Kidney (tissue), 13 donors: ENCODE measurements at regions not wholly inside any gene's neighbourhood (a gene's known extent, or its start where the extent isn't known, plus 50 kb on each side); places are given as distances from the start of the nearest gene placed in this dataset.

Experiments used
- DNase-seq, 5 donors: peaks; one replicate each; pipeline ENCODE4 v3.0.0-alpha.2; 2013 to 2020
- FAIRE-seq: peaks from 2 replicates; lab custom pipeline; 2012; peaks lifted over from hg19 to GRCh38; lab: Jason Lieb, UNC
- H3K27ac ChIP-seq, 2 donors: one replicate each; pipeline ENCODE4 v1.7.0; 2013; ENCODE audit warnings: low read depth in 2 of 2, low read length in 2 of 2, inconsistent platforms in 1 of 2
- H3K27me3 ChIP-seq: one replicate; pipeline ENCODE4 v1.7.1; 2013; ENCODE audit warnings: low read length, inconsistent platforms; ENCODE audit not compliant: control insufficient read depth, insufficient read depth
- H3K36me3 ChIP-seq, 3 donors: one replicate each; pipeline versions ENCODE4 v1.7.0 to v1.7.1; 2013; ENCODE audit warnings: low read length in 3 of 3, control low read depth in 1 of 3, inconsistent platforms in 1 of 3; ENCODE audit not compliant: insufficient read depth in 3 of 3, control insufficient read depth in 2 of 3
- H3K4me1 ChIP-seq, 3 donors: one replicate each; pipeline versions ENCODE4 v1.7.0 to v1.7.1; 2013; ENCODE audit warnings: low read length in 3 of 3, inconsistent platforms in 1 of 3, low read depth in 1 of 3; ENCODE audit not compliant: control insufficient read depth in 2 of 3, insufficient read depth in 2 of 3
- H3K4me3 ChIP-seq, 3 donors: one replicate each; pipeline versions ENCODE4 v1.7.0 to v1.8.1; 2013; ENCODE audit warnings: low read length in 3 of 3, control low read depth in 1 of 3, inconsistent platforms in 1 of 3
- H3K9ac ChIP-seq, 3 donors: one replicate each; pipeline versions ENCODE4 v1.7.0 to v1.7.1; 2013; ENCODE audit warnings: low read length in 3 of 3, control low read depth in 1 of 3, inconsistent platforms in 1 of 3
- H3K9me3 ChIP-seq, 3 donors: one replicate each; pipeline versions ENCODE4 v1.7.0 to v1.7.1; 2013; ENCODE audit warnings: low read length in 3 of 3, control low read depth in 1 of 3, inconsistent platforms in 1 of 3; ENCODE audit not compliant: control insufficient read depth in 2 of 3, insufficient read depth in 1 of 3
- CTCF ChIP-seq: IDR thresholded peaks from 3 replicates; pipeline ENCODE4 v1.5.1; 2012; ENCODE audit warnings: mild to moderate bottlenecking, moderate library complexity, borderline replicate concordance; ENCODE audit not compliant: insufficient read depth; ENCODE audit errors: extremely low read depth
- intact Hi-C: fragments of 100-400 bp; cut with DNase I; formaldehyde crosslinking; loops from one replicate; pipeline ENCODE4 v1.11.1; 2022
- donor health status: control.
- donor health status: control.
- donor health status: control.
- donor health status: control.
- donor health status: control.
- donor health status: DM: yes; HTN: yes; CAD: no.
- donor health status: Normal renal cell carcinoma (clear cell type).

GRCh38 chr1:30612536-30613065 lies 110.8 kb downstream of the MATN1 start:
- no peak overlapping the region for H3K9ac ChIP-seq
- no peak overlapping the region for H3K4me3 ChIP-seq
- H3K36me3 ChIP-seq: no peaks in the 10 kb centered on the region
- no peak for TF ChIP-seq CTCF
- intact Hi-C loops: no loop called here
- no peaks in the 10 kb centered on the region for H3K27me3 ChIP-seq
- H3K9me3 ChIP-seq: no peaks in the 10 kb centered on the region
- H3K27ac ChIP-seq: no peak overlapping the region
- FAIRE-seq: no peak
- H3K4me1 ChIP-seq: no peaks in the 10 kb centered on the region
- DNase-seq: no peak

- H3K9ac ChIP-seq: no peak overlapping the region
- no peak for FAIRE-seq
- H3K36me3 ChIP-seq: no peaks in the 10 kb centered on the region
- intact Hi-C loops: no loop called here
- peak in 1 of 5 donors; percentile 23 for DNase-seq
- H3K27me3 ChIP-seq: no peaks in the 10 kb centered on the region
- H3K4me1 ChIP-seq: no peaks in the 10 kb centered on the region
- no peak for TF ChIP-seq CTCF
- no peak overlapping the region for H3K27ac ChIP-seq
- no peak overlapping the region for H3K4me3 ChIP-seq
- H3K9me3 ChIP-seq: no peaks in the 10 kb centered on the region
Observed at GRCh38 chr1:30611741-30612309, 111.6 kb downstream of the MATN1 start.

- Histone ChIP-seq H3K4me1 (no peaks in the 10 kb centered on the region), H3K27ac (no peak overlapping the region), H3K4me3 (no peak overlapping the region), H3K9me3 (no peaks in the 10 kb centered on the region), H3K27me3 (no peaks in the 10 kb centered on the region), H3K36me3 (no peaks in the 10 kb centered on the region), H3K9ac (no peak overlapping the region)
- DNase-seq (no peak), FAIRE-seq (no peak)
- intact Hi-C loops: no loop called here
- TF ChIP-seq CTCF: no peak
Observed at GRCh38 chr1:30610917-30611316, 112.5 kb downstream of the MATN1 start.

GRCh38 chr1:30609999-30610345 lies 113.4 kb downstream of the MATN1 start:
- no peak for DNase-seq
- Histone ChIP-seq H3K9ac (no peak overlapping the region), H3K36me3 (no peaks in the 10 kb centered on the region), H3K4me3 (no peak overlapping the region), H3K27ac (no peak overlapping the region), H3K4me1 (no peaks in the 10 kb centered on the region), H3K9me3 (no peaks in the 10 kb centered on the region), H3K27me3 (no peaks in the 10 kb centered on the region)
- intact Hi-C loops: no loop called here
- FAIRE-seq: no peak
- TF ChIP-seq CTCF: no peak
